ENCODE measurements at regions not wholly inside any gene's neighbourhood (a gene's known extent, or its start where the extent isn't known, plus 50 kb on each side); places are given as distances from the start of the nearest gene placed in this dataset.

DNA sequence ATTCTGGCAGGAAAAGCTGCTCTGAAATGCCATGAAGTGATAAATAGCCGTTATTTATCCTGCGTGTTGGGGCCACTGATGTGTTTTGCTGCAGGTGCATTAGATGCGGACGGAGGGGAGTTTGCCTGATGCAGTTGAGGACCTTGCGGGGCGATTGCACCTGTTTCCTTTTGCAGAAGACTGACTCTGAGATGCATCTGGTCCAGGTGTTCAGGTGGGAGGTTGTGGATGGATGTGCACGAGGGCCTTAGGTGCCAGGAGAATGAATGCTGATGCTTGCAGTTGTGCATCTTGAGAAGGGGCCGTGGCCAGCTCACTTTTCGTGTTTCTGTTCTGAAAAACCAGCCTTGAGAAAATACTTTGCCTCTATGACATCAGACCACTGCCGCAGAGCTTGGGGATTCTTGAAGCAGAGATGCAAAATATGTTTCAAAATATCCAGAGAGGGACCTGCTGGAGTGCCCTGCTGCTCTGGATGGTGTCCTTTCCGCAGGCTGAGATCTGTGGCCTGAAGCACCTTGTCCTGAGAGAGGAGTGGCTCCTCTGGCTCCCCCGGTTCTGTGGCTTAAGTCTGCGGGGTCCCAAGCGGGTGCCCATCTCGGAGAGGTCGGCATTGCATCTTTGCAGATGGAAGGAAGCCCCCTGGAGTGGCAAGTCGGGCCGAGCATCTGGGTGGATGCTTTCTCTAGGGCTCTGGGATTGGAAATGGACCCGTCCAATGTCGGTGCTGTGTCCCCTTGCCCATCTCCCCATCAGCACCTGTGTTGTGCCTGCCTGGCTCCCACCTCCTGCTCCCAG is 1031.1 kb downstream of the TBC1D22A start:
- Histone ChIP-seq H3K4me3 (ENCODE audit: low read depth in 1 of 2, low read length in 2 of 2) (no peak overlapping the region), H3K36me3 (ENCODE audit: insufficient read depth, low read length) (no peaks in the 10 kb centered on the region), H3K9me3 (ENCODE audit: low read length) (no peaks in the 10 kb centered on the region), H3K27me3 (ENCODE audit: control insufficient read depth in 1 of 2, insufficient read depth in 2 of 2, low read length in 2 of 2) (no peaks in the 10 kb centered on the region), H3K9ac (ENCODE audit: low read length) (no peak overlapping the region), H3K4me1 (ENCODE audit: insufficient read depth, low read length) (no peaks in the 10 kb centered on the region), H3K27ac (ENCODE audit: low read depth, low read length) (no peak overlapping the region)

DNA sequence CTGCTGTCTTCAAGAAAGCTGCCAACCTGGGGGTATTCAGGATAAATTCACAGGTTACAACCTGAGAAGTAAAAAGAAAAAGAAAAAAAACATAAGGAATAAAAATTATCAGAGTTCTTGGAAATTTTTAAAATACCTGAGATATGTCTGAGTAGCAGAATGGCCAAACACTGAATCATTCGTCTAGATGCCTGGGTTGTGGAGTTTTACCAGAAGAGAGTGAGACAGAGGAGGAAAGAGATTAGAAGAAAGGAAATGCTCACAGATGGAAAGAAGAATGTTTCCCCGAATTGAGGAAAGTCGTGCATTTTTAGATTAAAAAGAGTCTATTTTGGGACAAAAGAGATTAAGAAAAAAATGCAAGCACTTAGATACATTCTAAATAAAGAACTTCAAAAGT is 1026.7 kb downstream of the TBC1D22A start:
- Histone ChIP-seq H3K36me3 (ENCODE audit: insufficient read depth, low read length) (no peaks in the 10 kb centered on the region), H3K27me3 (ENCODE audit: control insufficient read depth in 1 of 2, insufficient read depth in 2 of 2, low read length in 2 of 2) (peaks cover 1 to 5% of the 10 kb centered on the region in 2 donors), H3K9me3 (ENCODE audit: low read length) (no peaks in the 10 kb centered on the region), H3K27ac (ENCODE audit: low read depth, low read length) (no peak overlapping the region), H3K9ac (ENCODE audit: low read length) (no peak overlapping the region), H3K4me3 (ENCODE audit: low read depth in 1 of 2, low read length in 2 of 2) (no peak overlapping the region), H3K4me1 (ENCODE audit: insufficient read depth, low read length) (no peaks in the 10 kb centered on the region)

DNA sequence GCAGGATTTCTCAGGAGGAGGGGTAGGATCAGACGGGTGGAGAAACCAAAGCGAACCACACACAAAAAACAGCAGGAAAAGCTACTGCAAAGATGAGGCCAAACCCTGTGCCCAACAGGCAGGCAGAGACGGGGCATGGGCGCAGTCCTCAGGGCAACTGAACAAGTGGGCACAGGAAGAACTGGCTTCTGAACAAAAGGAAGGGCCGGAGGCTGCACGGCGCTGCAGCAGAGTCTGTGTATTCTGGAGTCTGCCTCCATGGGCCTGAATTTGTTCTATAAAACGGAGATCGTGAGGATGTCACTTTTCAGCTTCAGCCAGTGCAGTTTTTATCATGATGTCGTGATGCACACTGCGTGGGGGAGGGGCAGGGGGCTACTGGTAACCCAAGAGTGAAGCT is 1026.0 kb downstream of the TBC1D22A start:
- Histone ChIP-seq H3K36me3 (ENCODE audit: insufficient read depth, low read length) (no peaks in the 10 kb centered on the region), H3K27ac (ENCODE audit: low read depth, low read length) (no peak overlapping the region), H3K9ac (ENCODE audit: low read length) (no peak overlapping the region), H3K9me3 (ENCODE audit: low read length) (no peaks in the 10 kb centered on the region), H3K4me3 (ENCODE audit: low read depth in 1 of 2, low read length in 2 of 2) (no peak overlapping the region), H3K4me1 (ENCODE audit: insufficient read depth, low read length) (no peaks in the 10 kb centered on the region), H3K27me3 (ENCODE audit: control insufficient read depth in 1 of 2, insufficient read depth in 2 of 2, low read length in 2 of 2) (peaks cover 5 to 8% of the 10 kb centered on the region in 2 donors)

DNA sequence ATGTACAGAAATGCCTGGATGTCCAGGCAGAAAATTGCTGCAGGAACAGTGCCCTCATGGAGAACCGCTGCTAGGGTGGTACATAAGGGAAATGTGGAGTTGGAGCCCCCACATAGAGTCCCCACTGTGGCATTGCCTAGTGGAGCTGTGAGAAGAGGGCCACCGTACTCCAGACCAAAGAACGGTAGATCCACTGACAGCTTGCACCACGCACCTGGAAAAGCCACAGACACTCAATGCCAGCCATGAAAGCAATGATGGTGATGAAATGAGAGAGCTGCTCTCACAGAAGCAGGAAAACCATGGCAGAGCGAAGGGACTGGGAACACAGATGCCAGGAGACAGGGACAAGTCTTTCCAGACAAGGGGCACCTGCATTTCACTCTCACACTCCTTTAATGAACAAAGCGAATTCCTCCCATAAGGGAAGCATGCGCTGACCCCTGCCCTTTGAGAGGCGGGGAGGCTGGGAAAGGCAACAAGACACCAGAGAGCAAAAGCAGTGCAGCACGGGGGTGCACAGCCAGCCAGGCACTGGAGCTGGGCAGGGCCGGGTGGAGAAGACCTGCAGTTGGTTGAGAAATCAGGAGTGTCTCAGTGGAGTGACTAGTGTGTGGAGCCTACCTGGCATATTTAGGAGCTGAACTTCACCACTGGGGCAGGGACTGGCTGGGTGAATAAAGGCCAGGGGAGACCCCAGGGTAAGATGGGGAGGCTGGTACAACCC is 1025.2 kb downstream of the TBC1D22A start:
- no peaks in the 10 kb centered on the region for H3K36me3 ChIP-seq (ENCODE audit: insufficient read depth, low read length)
- no peak overlapping the region for H3K9ac ChIP-seq (ENCODE audit: low read length)
- H3K4me3 ChIP-seq (ENCODE audit: low read depth in 1 of 2, low read length in 2 of 2), result no peak overlapping the region
- no peak overlapping the region for H3K27ac ChIP-seq (ENCODE audit: low read depth, low read length)
- H3K27me3 ChIP-seq (ENCODE audit: control insufficient read depth in 1 of 2, insufficient read depth in 2 of 2, low read length in 2 of 2), result peaks cover 5 to 11% of the 10 kb centered on the region in 2 donors
- H3K9me3 ChIP-seq (ENCODE audit: low read length), result no peaks in the 10 kb centered on the region
- no peaks in the 10 kb centered on the region for H3K4me1 ChIP-seq (ENCODE audit: insufficient read depth, low read length)

DNA sequence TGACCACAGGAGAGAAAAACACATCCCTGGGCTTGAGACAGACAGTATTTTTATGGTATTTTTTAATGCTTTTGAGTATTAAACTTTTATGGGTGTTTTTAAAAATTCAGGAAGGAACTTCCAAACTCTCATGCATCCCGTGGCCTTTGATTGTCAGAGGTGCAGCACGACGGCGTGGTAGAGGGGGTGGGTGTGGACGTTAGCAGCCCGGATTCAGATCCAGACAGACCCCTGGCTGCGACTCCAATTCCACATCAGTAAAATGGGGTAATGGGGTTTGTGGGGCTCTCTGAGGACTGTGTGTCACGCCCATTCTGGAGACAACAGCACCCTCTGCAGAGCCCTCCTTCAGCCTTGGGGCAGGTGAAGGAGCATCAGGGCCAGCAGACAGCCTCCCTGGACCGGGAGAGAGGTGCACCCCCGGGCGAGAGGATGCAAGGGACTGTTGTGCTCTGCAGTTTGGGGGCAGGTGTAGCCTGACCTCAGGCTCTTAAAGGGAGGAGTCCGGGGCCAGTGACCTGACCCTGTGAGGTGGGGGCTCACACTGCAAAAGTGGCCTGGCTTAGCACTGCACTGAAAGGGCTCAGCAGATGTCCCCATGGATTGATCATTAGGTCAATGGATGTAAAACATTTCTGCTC is 1024.3 kb downstream of the TBC1D22A start:
- Histone ChIP-seq H3K9me3 (ENCODE audit: low read length) (no peaks in the 10 kb centered on the region), H3K27me3 (ENCODE audit: control insufficient read depth in 1 of 2, insufficient read depth in 2 of 2, low read length in 2 of 2) (peaks cover 5 to 11% of the 10 kb centered on the region in 2 donors), H3K4me3 (ENCODE audit: low read depth in 1 of 2, low read length in 2 of 2) (no peak overlapping the region), H3K36me3 (ENCODE audit: insufficient read depth, low read length) (no peaks in the 10 kb centered on the region), H3K9ac (ENCODE audit: low read length) (no peak overlapping the region), H3K27ac (ENCODE audit: low read depth, low read length) (no peak overlapping the region), H3K4me1 (ENCODE audit: insufficient read depth, low read length) (no peaks in the 10 kb centered on the region)

DNA sequence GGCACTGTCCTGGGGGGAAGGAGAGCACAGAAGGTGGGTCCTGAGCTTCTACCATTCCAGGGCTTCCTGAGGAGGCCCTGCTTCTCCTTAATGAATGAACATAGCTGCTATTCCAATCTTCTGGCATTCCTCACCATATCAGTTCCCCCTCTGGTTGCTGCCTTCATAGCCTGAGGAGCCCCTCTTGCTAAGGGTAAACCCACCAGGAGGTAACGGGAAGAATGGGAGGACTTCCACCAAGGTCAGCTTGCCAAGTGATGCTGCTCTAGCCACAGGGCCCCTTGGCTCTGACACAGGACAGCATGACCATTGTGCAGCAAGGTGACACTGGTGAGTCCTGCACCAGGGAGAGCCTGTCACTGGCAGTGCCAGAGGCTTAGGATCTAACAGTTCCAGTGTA is 1022.5 kb downstream of the TBC1D22A start:
- H3K9me3 ChIP-seq (ENCODE audit: low read length), result no peaks in the 10 kb centered on the region
- H3K36me3 ChIP-seq (ENCODE audit: insufficient read depth, low read length), result no peaks in the 10 kb centered on the region
- no peak overlapping the region for H3K9ac ChIP-seq (ENCODE audit: low read length)
- peaks cover 5 to 11% of the 10 kb centered on the region in 2 donors for H3K27me3 ChIP-seq (ENCODE audit: control insufficient read depth in 1 of 2, insufficient read depth in 2 of 2, low read length in 2 of 2)
- H3K4me3 ChIP-seq (ENCODE audit: low read depth in 1 of 2, low read length in 2 of 2), result no peak overlapping the region
- no peak overlapping the region for H3K27ac ChIP-seq (ENCODE audit: low read depth, low read length)
- H3K4me1 ChIP-seq (ENCODE audit: insufficient read depth, low read length), result no peaks in the 10 kb centered on the region

DNA sequence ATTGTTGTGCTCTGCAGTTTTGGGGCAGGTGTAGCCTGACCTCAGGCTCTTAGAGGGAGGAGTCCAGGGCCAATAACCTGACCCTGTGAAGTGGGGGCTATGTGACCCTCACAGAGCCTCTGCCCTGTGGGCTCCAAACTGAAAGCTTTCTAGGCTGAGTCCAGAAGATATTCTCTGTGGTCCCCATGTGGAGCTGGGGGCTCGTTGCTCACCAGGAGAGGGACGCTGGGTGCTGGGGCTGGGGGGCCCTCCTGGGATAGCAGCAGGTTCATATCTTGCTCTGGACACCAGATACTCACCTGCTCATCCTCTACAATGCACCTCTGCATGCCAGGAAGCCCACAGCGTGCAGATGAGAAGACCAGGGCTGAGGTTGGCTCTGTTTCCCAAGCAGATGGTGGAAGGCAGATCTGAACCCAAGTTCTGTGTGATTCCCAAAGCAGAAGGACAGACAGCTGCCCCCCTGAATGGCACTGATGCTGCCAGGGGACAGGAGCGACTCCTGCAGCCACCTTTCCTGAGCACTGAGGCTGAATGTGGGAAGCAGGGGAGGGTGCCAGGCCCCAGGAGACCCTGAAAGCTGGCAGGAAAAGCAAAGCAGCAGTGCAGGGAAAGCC is 1022.0 kb downstream of the TBC1D22A start:
- H3K4me3 ChIP-seq (ENCODE audit: low read depth in 1 of 2, low read length in 2 of 2), result no peak overlapping the region
- H3K27ac ChIP-seq (ENCODE audit: low read depth, low read length), result no peak overlapping the region
- peaks cover 5 to 11% of the 10 kb centered on the region in 2 donors for H3K27me3 ChIP-seq (ENCODE audit: control insufficient read depth in 1 of 2, insufficient read depth in 2 of 2, low read length in 2 of 2)

DNA sequence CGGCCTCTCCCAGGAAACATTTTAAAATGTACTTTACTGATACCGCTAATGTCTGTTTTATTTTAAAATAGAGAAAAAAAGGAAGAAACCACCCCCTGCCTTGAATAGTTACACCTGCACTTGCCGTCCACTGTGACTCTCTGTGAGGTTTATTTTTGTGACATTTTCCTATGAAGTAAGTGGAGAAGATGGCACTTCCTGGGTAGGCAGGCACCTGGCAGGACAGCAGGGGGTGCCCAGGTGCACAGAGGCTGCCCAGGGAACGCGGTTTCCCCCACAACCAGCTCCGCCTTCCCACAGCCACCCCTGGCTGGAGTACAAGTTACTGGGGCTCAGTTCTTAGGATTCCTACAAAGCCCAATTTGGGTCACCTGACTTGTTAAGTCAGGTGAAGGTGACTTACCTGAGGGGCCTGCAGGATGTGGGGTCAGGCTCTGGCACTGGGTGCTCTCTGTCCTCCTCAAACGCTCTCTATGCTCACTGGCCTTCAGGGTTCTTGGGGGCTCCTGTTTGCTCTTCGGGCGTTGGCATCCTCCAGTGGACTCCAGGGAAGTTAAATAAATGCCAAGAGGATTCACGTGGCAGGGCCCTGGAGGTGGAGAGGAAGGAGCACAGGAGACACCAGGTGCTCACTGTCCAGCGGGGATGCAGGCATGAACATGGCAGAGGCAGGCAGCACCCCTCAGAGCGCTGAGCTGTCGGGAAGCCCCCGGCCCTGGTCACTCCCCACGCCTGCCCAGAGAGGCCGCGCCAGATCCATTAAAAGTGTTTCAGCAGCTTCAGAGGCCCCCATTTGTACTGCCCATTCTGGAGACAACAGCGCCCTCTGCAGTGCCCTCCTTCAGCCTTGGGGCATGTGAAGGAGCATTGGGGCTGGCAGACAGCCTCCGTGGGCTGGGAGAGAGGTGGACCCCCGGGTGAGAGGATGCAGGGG is 1021.2 kb downstream of the TBC1D22A start:
- Histone ChIP-seq H3K9ac (ENCODE audit: low read length) (no peak overlapping the region), H3K27ac (ENCODE audit: low read depth, low read length) (no peak overlapping the region), H3K27me3 (ENCODE audit: control insufficient read depth in 1 of 2, insufficient read depth in 2 of 2, low read length in 2 of 2) (peaks cover 5 to 11% of the 10 kb centered on the region in 2 donors), H3K4me3 (ENCODE audit: low read depth in 1 of 2, low read length in 2 of 2) (no peak overlapping the region), H3K4me1 (ENCODE audit: insufficient read depth, low read length) (no peaks in the 10 kb centered on the region), H3K9me3 (ENCODE audit: low read length) (no peaks in the 10 kb centered on the region), H3K36me3 (ENCODE audit: insufficient read depth, low read length) (no peaks in the 10 kb centered on the region)

More for the DNA sequence above, 1022.0 kb downstream of the TBC1D22A start:
- no peak overlapping the region for H3K9ac ChIP-seq (ENCODE audit: low read length)
- H3K36me3 ChIP-seq (ENCODE audit: insufficient read depth, low read length), result no peaks in the 10 kb centered on the region
- no peaks in the 10 kb centered on the region for H3K9me3 ChIP-seq (ENCODE audit: low read length)
- H3K4me1 ChIP-seq (ENCODE audit: insufficient read depth, low read length), result no peaks in the 10 kb centered on the region

DNA sequence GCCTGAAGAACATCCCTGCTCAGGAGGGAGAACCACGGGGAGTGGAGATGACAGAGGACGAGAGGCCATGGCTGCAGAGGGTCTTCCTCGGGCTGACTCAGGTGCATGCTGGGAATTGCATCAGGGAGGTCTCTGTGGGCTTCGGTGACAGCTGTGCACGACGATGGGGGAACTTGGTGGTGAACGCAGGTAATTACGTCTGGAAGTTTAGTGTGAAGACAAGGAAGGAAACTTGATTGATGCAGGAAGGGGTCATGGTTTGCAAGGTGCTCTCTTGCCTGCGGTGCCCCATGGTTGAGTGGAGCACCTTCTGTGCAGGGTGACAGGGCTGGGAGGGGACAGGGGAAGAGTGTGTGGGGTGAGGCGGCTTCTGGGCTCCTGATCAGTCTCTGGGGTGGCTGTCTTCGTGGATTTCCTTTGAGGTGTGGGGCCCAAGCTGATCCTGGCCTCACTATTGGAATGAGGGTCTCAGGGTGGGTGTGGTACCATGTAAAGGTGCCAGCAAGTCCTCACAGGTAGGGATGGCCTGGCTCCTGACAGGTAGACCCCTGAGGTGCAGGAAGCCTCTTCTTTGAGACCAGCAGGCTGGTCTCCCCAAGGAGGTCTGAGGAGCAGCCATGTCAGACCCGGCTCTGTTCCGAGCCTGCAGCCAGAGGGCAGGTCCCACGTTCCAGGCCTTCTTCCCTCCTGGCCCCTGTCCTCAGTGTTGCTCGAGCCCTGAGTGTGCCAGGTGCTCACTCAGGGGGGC is 1020.1 kb downstream of the TBC1D22A start:
- H3K9ac ChIP-seq (ENCODE audit: low read length), result no peak overlapping the region
- H3K36me3 ChIP-seq (ENCODE audit: insufficient read depth, low read length), result no peaks in the 10 kb centered on the region
- no peak overlapping the region for H3K27ac ChIP-seq (ENCODE audit: low read depth, low read length)
- no peaks in the 10 kb centered on the region for H3K9me3 ChIP-seq (ENCODE audit: low read length)
- H3K4me3 ChIP-seq (ENCODE audit: low read depth in 1 of 2, low read length in 2 of 2), result no peak overlapping the region
- H3K4me1 ChIP-seq (ENCODE audit: insufficient read depth, low read length), result no peaks in the 10 kb centered on the region
- H3K27me3 ChIP-seq (ENCODE audit: control insufficient read depth in 1 of 2, insufficient read depth in 2 of 2, low read length in 2 of 2), result peaks cover 5 to 11% of the 10 kb centered on the region in 2 donors

DNA sequence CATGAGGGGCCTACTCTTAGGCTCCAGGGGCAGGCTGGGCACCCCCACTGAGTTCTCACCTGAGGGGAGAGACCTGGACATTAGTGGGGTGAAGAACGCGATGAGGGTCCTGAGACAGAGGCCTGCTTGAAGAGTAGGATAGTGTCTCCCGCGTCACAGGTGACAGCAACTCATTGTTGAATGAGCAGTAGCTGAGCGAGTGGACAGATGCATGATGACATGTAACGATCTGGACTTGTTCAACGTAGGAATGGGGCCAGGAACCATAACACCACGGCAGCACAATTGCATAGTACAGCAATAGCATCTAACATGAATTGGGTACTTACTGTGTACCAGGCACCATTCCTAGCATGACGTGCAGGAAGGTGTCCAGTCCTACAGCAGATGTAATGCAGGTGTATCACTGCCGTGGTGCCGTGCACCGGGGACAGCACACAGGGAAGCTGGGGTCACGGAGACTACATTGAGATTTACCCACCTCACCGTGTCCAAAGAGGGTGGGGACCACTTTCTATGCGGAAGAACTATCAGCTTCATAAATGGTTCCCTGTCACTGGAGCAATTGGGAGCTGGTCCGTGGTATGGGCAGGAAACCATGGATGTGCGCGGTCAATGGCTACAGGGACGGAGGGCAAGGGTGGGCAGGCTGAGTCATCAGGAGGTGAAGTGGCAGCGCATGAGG is 1019.1 kb downstream of the TBC1D22A start:
- Histone ChIP-seq H3K9me3 (ENCODE audit: low read length) (no peaks in the 10 kb centered on the region), H3K27me3 (ENCODE audit: control insufficient read depth in 1 of 2, insufficient read depth in 2 of 2, low read length in 2 of 2) (peaks cover 5 to 11% of the 10 kb centered on the region in 2 donors), H3K36me3 (ENCODE audit: insufficient read depth, low read length) (no peaks in the 10 kb centered on the region), H3K27ac (ENCODE audit: low read depth, low read length) (no peak overlapping the region), H3K4me1 (ENCODE audit: insufficient read depth, low read length) (no peaks in the 10 kb centered on the region), H3K4me3 (ENCODE audit: low read depth in 1 of 2, low read length in 2 of 2) (no peak overlapping the region), H3K9ac (ENCODE audit: low read length) (no peak overlapping the region)
